ENCODE measurements at regions not wholly inside any gene's neighbourhood (a gene's known extent, or its start where the extent isn't known, plus 50 kb on each side); places are given as distances from the start of the nearest gene placed in this dataset.

DNA sequence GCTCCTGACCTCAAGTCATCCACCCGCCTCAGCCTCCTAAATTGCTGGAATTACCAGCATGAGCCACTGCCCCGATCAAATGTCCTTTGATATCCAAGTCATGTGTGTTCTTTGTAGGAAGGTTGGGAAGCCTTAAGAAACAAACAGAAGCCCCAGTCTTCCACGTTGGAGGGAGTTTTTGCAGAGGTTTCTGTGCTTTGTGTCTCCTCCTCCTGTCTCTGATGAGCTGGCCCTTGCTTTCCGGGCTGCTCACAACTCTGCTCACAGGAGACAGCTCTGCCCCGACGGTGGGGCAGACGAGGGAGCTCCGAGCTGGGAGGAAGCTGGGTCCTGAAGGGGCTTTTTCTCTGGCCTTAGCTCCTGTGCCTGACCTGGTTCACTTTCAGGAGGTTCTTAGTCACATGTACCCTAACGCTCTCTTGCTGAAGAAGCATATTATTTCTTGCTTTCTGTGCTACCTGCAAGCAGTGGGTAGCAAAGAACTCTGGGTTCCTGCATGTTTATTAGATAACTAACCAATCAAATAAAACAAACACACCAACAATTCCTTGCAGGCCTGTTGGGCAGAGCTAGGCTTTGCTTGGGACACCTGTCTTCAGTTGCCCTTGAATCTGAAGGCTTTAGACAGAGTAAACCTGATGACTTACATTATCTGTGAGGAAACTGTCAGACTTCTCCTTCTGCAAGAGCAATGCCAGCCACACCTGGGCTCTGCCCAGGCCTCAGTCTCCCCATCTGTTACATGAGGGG lies 52.6 kb upstream of the SMAD6 start:
- H3K27me3 ChIP-seq (ENCODE audit: insufficient read depth, poor library complexity, severe bottlenecking), result no peaks in the 10 kb centered on the region
- H3K27ac ChIP-seq (replicated peaks), result no peak overlapping the region
- no peak for DNase-seq (ENCODE audit: low read depth in 1 of 2, low spot score in 1 of 2)
- TF ChIP-seq, protein P1, sequence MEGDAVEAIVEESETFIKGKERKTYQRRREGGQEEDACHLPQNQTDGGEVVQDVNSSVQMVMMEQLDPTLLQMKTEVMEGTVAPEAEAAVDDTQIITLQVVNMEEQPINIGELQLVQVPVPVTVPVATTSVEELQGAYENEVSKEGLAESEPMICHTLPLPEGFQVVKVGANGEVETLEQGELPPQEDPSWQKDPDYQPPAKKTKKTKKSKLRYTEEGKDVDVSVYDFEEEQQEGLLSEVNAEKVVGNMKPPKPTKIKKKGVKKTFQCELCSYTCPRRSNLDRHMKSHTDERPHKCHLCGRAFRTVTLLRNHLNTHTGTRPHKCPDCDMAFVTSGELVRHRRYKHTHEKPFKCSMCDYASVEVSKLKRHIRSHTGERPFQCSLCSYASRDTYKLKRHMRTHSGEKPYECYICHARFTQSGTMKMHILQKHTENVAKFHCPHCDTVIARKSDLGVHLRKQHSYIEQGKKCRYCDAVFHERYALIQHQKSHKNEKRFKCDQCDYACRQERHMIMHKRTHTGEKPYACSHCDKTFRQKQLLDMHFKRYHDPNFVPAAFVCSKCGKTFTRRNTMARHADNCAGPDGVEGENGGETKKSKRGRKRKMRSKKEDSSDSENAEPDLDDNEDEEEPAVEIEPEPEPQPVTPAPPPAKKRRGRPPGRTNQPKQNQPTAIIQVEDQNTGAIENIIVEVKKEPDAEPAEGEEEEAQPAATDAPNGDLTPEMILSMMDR (IDR thresholded peaks at IDR 0.05; ENCODE audit: insufficient read depth, low read length), result no peak
- TF ChIP-seq SPI1 (IDR thresholded peaks at IDR 0.05; ENCODE audit: borderline replicate concordance, low read depth) (no peak), POLR2AphosphoS5 (IDR thresholded peaks at IDR 0.05; ENCODE audit: low read depth) (no peak), GABPA (IDR thresholded peaks at IDR 0.05; ENCODE audit: low read depth) (no peak)
- TF ChIP-seq, protein P2, sequence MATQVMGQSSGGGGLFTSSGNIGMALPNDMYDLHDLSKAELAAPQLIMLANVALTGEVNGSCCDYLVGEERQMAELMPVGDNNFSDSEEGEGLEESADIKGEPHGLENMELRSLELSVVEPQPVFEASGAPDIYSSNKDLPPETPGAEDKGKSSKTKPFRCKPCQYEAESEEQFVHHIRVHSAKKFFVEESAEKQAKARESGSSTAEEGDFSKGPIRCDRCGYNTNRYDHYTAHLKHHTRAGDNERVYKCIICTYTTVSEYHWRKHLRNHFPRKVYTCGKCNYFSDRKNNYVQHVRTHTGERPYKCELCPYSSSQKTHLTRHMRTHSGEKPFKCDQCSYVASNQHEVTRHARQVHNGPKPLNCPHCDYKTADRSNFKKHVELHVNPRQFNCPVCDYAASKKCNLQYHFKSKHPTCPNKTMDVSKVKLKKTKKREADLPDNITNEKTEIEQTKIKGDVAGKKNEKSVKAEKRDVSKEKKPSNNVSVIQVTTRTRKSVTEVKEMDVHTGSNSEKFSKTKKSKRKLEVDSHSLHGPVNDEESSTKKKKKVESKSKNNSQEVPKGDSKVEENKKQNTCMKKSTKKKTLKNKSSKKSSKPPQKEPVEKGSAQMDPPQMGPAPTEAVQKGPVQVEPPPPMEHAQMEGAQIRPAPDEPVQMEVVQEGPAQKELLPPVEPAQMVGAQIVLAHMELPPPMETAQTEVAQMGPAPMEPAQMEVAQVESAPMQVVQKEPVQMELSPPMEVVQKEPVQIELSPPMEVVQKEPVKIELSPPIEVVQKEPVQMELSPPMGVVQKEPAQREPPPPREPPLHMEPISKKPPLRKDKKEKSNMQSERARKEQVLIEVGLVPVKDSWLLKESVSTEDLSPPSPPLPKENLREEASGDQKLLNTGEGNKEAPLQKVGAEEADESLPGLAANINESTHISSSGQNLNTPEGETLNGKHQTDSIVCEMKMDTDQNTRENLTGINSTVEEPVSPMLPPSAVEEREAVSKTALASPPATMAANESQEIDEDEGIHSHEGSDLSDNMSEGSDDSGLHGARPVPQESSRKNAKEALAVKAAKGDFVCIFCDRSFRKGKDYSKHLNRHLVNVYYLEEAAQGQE (IDR thresholded peaks at IDR 0.05; ENCODE audit: insufficient replicate concordance, low read depth), result no peak
- no peak overlapping the region for H3K4me3 ChIP-seq (replicated peaks; ENCODE audit: insufficient read depth, low read length)

DNA sequence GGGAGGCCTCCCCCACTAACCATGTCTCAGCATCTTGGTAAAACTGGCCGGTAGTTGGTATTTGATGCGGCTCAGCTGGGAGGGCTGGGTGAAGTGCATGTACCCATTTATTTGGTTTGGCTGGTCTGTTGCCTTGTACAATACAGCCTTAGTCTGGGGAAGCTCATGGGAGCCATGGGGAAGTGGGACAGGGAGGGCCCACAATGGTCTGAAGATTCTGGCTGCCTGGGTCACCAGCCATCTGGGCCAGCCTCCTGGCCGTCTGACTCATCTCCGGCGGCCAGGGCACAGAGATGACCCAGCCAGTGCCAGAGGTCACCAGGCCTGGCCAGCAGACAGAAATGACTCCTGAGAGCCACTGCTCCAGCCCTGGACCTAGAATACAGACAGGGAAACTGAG lies 51.6 kb upstream of the SMAD6 start:
- TF ChIP-seq, protein P2 (IDR thresholded peaks at IDR 0.05; ENCODE audit: insufficient replicate concordance, low read depth), result no peak
- TF ChIP-seq SPI1 (IDR thresholded peaks at IDR 0.05; ENCODE audit: borderline replicate concordance, low read depth) (no peak), POLR2AphosphoS5 (IDR thresholded peaks at IDR 0.05; ENCODE audit: low read depth) (no peak)
- Histone ChIP-seq H3K27ac (replicated peaks) (no peak overlapping the region), H3K27me3 (ENCODE audit: insufficient read depth, poor library complexity, severe bottlenecking) (peaks cover 3% of the 10 kb centered on the region), H3K4me3 (replicated peaks; ENCODE audit: insufficient read depth, low read length) (no peak overlapping the region)
- DNase-seq (ENCODE audit: low read depth in 1 of 2, low spot score in 1 of 2), result no peak

DNA sequence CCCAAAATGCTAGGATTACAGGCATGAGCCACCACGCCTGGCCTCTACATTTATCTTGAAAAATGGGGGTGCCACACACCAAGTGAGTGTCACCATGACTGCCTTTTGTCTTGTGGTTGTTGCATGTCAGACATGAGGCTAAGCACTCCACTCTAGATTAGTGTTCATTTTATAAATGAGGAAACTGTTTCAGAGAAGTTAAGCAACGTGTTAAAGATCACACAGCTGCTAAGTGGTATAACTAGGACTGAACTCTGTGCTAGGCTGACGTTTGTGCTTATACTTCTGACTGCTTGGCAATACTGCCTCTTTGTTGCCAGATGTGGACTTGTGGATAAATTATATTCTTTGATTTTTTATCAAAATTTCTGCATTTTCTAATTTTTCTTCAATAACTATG lies 50.8 kb upstream of the SMAD6 start:
- TF ChIP-seq SPI1 (IDR thresholded peaks at IDR 0.05; ENCODE audit: borderline replicate concordance, low read depth), result no peak
- no peak for TF ChIP-seq GABPA (IDR thresholded peaks at IDR 0.05; ENCODE audit: low read depth)
- TF ChIP-seq, protein P2 (IDR thresholded peaks at IDR 0.05; ENCODE audit: insufficient replicate concordance, low read depth), result no peak
- no peak for TF ChIP-seq POLR2AphosphoS5 (IDR thresholded peaks at IDR 0.05; ENCODE audit: low read depth)
- TF ChIP-seq, protein P1 (IDR thresholded peaks at IDR 0.05; ENCODE audit: insufficient read depth, low read length), result no peak
- Histone ChIP-seq H3K27ac (replicated peaks) (no peak overlapping the region), H3K4me3 (replicated peaks; ENCODE audit: insufficient read depth, low read length) (no peak overlapping the region), H3K27me3 (ENCODE audit: insufficient read depth, poor library complexity, severe bottlenecking) (peaks cover 5% of the 10 kb centered on the region)
- no peak for DNase-seq (ENCODE audit: low read depth in 1 of 2, low spot score in 1 of 2)

Measured in HL-60 (cell line).